GM21515 (cell line): ENCODE measurements at regions not wholly inside any gene's neighbourhood (a gene's known extent, or its start where the extent isn't known, plus 50 kb on each side); places are given as distances from the start of the nearest gene placed in this dataset.

Experiments used
- ATAC-seq: cut with Tn5 transposase; IDR thresholded peaks from one replicate; pipeline ENCODE4 v1.9.1; 2021; ENCODE audit not compliant: unreplicated experiment

GRCh38 chr5:39500551-39501175 is 75.9 kb upstream of the DAB2 start:
- no peak for ATAC-seq

- ATAC-seq, result no peak
Measured at GRCh38 chr5:39498278-39498952, 73.6 kb upstream of the DAB2 start.

GRCh38 chr5:39497322-39497721 is 72.5 kb upstream of the DAB2 start:
- no peak for ATAC-seq

- ATAC-seq, result no peak
Measured at GRCh38 chr5:39495227-39495626, 70.4 kb upstream of the DAB2 start.

- no peak for ATAC-seq
Measured at GRCh38 chr5:39494534-39494933, 69.8 kb upstream of the DAB2 start.

GRCh38 chr5:39494107-39494510 is 69.3 kb upstream of the DAB2 start:
- no peak for ATAC-seq

GRCh38 chr5:39491210-39491609 is 66.4 kb upstream of the DAB2 start:
- ATAC-seq, result no peak

GRCh38 chr5:39489263-39489662 is 64.5 kb upstream of the DAB2 start:
- ATAC-seq, result no peak

GRCh38 chr5:39486790-39487189 is 62.0 kb upstream of the DAB2 start:
- no peak for ATAC-seq

GRCh38 chr5:39486361-39486760 is 61.6 kb upstream of the DAB2 start:
- ATAC-seq, result no peak

- ATAC-seq, result no peak
Measured at GRCh38 chr5:39485079-39485478, 60.3 kb upstream of the DAB2 start.

- ATAC-seq, result no peak
Measured at GRCh38 chr5:39484673-39485072, 59.9 kb upstream of the DAB2 start.

GRCh38 chr5:39482098-39482497 is 57.3 kb upstream of the DAB2 start:
- ATAC-seq, result no peak

- ATAC-seq, result no peak
Measured at GRCh38 chr5:39479537-39479936, 54.8 kb upstream of the DAB2 start.

GRCh38 chr5:39478863-39479262 is 54.1 kb upstream of the DAB2 start:
- no peak for ATAC-seq

GRCh38 chr5:39476843-39477220 is 52.1 kb upstream of the DAB2 start:
- ATAC-seq, result no peak

GRCh38 chr5:39475881-39476842 is 51.4 kb upstream of the DAB2 start:
- ATAC-seq, result no peak

- ATAC-seq, result no peak
Measured at GRCh38 chr5:39475159-39475571, 50.4 kb upstream of the DAB2 start.
